Upper lobe of left lung (tissue), 6 donors: ENCODE measurements at regions not wholly inside any gene's neighbourhood (a gene's known extent, or its start where the extent isn't known, plus 50 kb on each side); places are given as distances from the start of the nearest gene placed in this dataset.
A peak's percentile ranks its signal among the peaks of the same experiment; 100 is the strongest.

Source experiments
- ATAC-seq, 2 donors: fragments of 200-7000 bp; cut with Tn5 transposase; one replicate each; pipeline ENCODE4 v1.9.1; 2022; ENCODE audit warnings: mild to moderate bottlenecking in 2 of 2, moderate library complexity in 2 of 2; ENCODE audit not compliant: low FRiP score in 2 of 2
- DNase-seq, 2 donors: peaks; one replicate each; pipeline ENCODE4 v3.0.0-alpha.2; 2019 to 2020
- H3K27ac ChIP-seq, 4 donors: fragments of 200-600 bp; sonication (generic); one replicate each; pipeline ENCODE4 v1.5.1; 2016 to 2019
- H3K27me3 ChIP-seq, 4 donors: fragments of 200-600 bp; sonication (generic); one replicate each; pipeline ENCODE4 v1.5.1; 2017 to 2019
- H3K36me3 ChIP-seq, 4 donors: fragments of 200-600 bp; sonication (generic); one replicate each; pipeline ENCODE4 v1.5.1; 2016 to 2019
- H3K4me1 ChIP-seq, 4 donors: fragments of 200-600 bp; sonication (generic); one replicate each; pipeline ENCODE4 v1.5.1; 2018 to 2019
- H3K4me3 ChIP-seq, 4 donors: fragments of 200-600 bp; sonication (generic); one replicate each; pipeline ENCODE4 v1.5.1; 2017 to 2019; ENCODE audit warnings: mild to moderate bottlenecking in 2 of 4, moderate library complexity in 1 of 4
- H3K9me3 ChIP-seq, 4 donors: fragments of 200-600 bp; sonication (generic); one replicate each; pipeline ENCODE4 v1.5.1; 2018 to 2019
- CTCF ChIP-seq, 6 experiments: fragments of 450-650 bp in 4 of 6; fragments of 200-600 bp in 2 of 6; sonication (generic) in 2 of 6; IDR thresholded peaks; one replicate each; pipeline ENCODE4 v1.5.1; 2016 to 2019; ENCODE audit warnings: antibody characterized with exemption in 6 of 6
- EP300 ChIP-seq, 4 donors: sonication (generic); formaldehyde crosslinking; IDR thresholded peaks; one replicate each; pipeline ENCODE4 v1.5.1; 2017; ENCODE audit warnings: antibody characterized with exemption in 4 of 4, control low read depth in 2 of 4
- POLR2A ChIP-seq, 4 donors: fragments of 450-650 bp; IDR thresholded peaks; one replicate each; pipeline ENCODE4 v1.5.1; 2016 to 2017; ENCODE audit warnings: antibody characterized with exemption in 4 of 4, mild to moderate bottlenecking in 2 of 4
- POLR2AphosphoS5 ChIP-seq, 2 donors: sonication (generic); formaldehyde crosslinking; IDR thresholded peaks; one replicate each; pipeline ENCODE4 v1.5.1; 2017; ENCODE audit warnings: antibody characterized with exemption in 2 of 2
- WGBS, 2 donors: methylation state at CpG; one replicate each; pipeline ENCODE4 v1.1.5; 2017 to 2018; 5-methylcytosine and 5-hydroxymethylcytosine counted together
- donor health status: DM: no; HTN: no; CAD: no; lungs with moderate emphysema.
- donor health status: DM: no; HTN: yes; CAD: no; lungs with severe emphysema.

- TF ChIP-seq CTCF (IDR thresholded peaks at IDR 0.05) (no peak), EP300 (IDR thresholded peaks at IDR 0.05) (no peak), POLR2AphosphoS5 (IDR thresholded peaks at IDR 0.05) (no peak), POLR2A (IDR thresholded peaks at IDR 0.05) (no peak)
- Histone ChIP-seq H3K36me3 (no peaks in the 10 kb centered on the region), H3K4me1 (peaks cover 0 to 12% (median 5%) of the 10 kb centered on the region in 4 donors), H3K27me3 (no peaks in the 10 kb centered on the region), H3K27ac (no peak overlapping the region), H3K4me3 (no peak overlapping the region), H3K9me3 (no peaks in the 10 kb centered on the region)
- WGBS, 2 donors: 65 to 72% methylated on average over 2 of the region's 2 CpGs
- DNase-seq: no peak
- no peak for ATAC-seq
Observed at GRCh38 chr6:105803442-105803841, 282.7 kb upstream of the PRDM1 start.

DNA sequence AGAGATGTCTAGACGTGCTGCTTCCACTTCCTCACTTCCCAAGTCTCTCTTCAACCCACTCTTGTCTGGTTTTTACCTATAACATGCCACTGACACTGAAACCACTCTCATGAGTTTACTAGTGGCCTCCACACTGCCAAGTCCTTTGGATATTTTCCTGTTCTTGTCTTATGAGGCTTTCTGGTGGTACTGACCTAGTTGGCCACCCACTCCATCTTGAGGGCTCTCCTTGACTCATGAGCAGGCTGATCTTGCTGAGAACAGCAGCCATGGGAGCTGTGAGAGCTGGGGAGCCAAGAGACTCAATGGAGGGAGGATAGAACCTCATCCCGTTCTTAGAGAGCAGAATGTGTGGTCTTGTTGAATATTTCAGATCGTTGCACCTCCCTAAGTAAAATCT, 283.4 kb upstream of the PRDM1 start:
- ATAC-seq (no peak), DNase-seq (no peak)
- no peak overlapping the region for H3K27ac ChIP-seq

DNA sequence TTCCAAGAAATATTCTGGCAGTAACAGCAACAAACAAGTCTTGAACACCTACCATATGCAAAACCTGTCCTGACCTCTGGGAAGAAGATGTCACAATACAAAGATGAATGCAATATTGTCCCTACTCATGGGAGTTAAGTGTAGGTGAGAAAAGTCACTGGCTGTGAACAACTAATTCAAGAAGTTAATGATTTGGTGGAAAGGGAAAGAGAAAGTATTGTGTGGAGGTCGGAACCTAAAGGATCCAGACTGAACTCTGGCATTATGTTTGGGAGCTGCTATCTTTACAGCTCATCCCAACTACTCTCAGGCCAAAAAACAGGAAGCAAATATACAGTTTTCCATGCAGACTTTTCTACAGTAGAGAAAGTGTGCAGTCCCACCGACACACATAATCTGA, 285.3 kb upstream of the PRDM1 start:
- no peak for ATAC-seq
- WGBS, 2 donors: 70 to 80% methylated on average over 2 of the region's 2 CpGs

More for the DNA sequence above, 283.4 kb upstream of the PRDM1 start:
- Histone ChIP-seq H3K4me1 (peaks cover 1 to 13% (median 10%) of the 10 kb centered on the region in 4 donors), H3K9me3 (no peaks in the 10 kb centered on the region), H3K36me3 (no peaks in the 10 kb centered on the region), H3K27me3 (no peaks in the 10 kb centered on the region), H3K4me3 (no peak overlapping the region)
- no peak for TF ChIP-seq EP300 (IDR thresholded peaks at IDR 0.05)
- no peak for TF ChIP-seq POLR2AphosphoS5 (IDR thresholded peaks at IDR 0.05)
- no peak for TF ChIP-seq CTCF (IDR thresholded peaks at IDR 0.05)
- no peak for TF ChIP-seq POLR2A (IDR thresholded peaks at IDR 0.05)
- 84 to 85% methylated on average over 3 of the region's 3 CpGs for WGBS, 2 donors

DNA sequence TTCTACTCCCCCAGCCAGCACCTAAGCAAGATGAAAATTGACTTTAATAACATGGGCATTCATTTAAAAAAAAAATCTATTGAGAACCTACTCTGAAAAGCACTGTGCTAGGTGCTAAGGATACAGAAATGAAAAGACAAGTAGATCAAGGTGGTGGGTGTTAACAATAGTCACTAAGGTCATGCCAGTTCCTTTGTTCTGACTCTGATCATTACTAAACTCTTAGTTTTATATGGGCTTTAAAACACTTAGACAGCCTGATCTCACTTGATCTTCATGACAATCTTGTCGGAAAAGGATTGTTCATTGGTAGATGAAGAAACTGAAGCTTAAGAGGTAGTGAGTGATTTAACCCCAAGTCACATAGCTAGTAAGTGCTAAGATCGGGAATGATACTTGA, 285.7 kb upstream of the PRDM1 start:
- no peak overlapping the region for H3K27ac ChIP-seq
- H3K9me3 ChIP-seq: no peaks in the 10 kb centered on the region
- DNase-seq (no peak), ATAC-seq (no peak)
- H3K36me3 ChIP-seq: no peaks in the 10 kb centered on the region
- whole genome bisulfite sequencing, 2 donors: 97 to 98% methylated on average over 2 of the region's 2 CpGs
- TF ChIP-seq POLR2AphosphoS5 (IDR thresholded peaks at IDR 0.05) (no peak), CTCF (IDR thresholded peaks at IDR 0.05) (no peak), POLR2A (IDR thresholded peaks at IDR 0.05) (no peak), EP300 (IDR thresholded peaks at IDR 0.05) (no peak)
- peaks cover 6 to 19% (median 12%) of the 10 kb centered on the region in 4 donors for H3K4me1 ChIP-seq
- H3K27me3 ChIP-seq: no peaks in the 10 kb centered on the region
- no peak overlapping the region for H3K4me3 ChIP-seq

More for the DNA sequence above, 285.3 kb upstream of the PRDM1 start:
- Histone ChIP-seq H3K27me3 (no peaks in the 10 kb centered on the region), H3K27ac (no peak overlapping the region), H3K9me3 (no peaks in the 10 kb centered on the region), H3K4me1 (peaks cover 6 to 19% (median 12%) of the 10 kb centered on the region in 4 donors), H3K36me3 (no peaks in the 10 kb centered on the region), H3K4me3 (no peak overlapping the region)
- no peak for DNase-seq
- TF ChIP-seq POLR2A (IDR thresholded peaks at IDR 0.05): no peak
- no peak for TF ChIP-seq EP300 (IDR thresholded peaks at IDR 0.05)
- no peak for TF ChIP-seq POLR2AphosphoS5 (IDR thresholded peaks at IDR 0.05)
- no peak for TF ChIP-seq CTCF (IDR thresholded peaks at IDR 0.05)

GRCh38 chr6:105799056-105799455, 287.1 kb upstream of the PRDM1 start:
- no peaks in the 10 kb centered on the region for H3K9me3 ChIP-seq
- no peaks in the 10 kb centered on the region for H3K27me3 ChIP-seq
- no peak for DNase-seq
- 27 to 28% methylated on average over 2 of the region's 2 CpGs for WGBS, 2 donors
- no peak for TF ChIP-seq POLR2A (IDR thresholded peaks at IDR 0.05)
- no peak for TF ChIP-seq POLR2AphosphoS5 (IDR thresholded peaks at IDR 0.05)
- TF ChIP-seq CTCF (IDR thresholded peaks at IDR 0.05): no peak
- H3K36me3 ChIP-seq: no peaks in the 10 kb centered on the region
- H3K4me1 ChIP-seq: peaks cover 7 to 25% (median 15%) of the 10 kb centered on the region in 4 donors
- H3K4me3 ChIP-seq: no peak overlapping the region
- H3K27ac ChIP-seq: peak overlapping the region in 1 of 4 donors; percentile 23
- ATAC-seq: peak in 1 of 2 donors; percentile 39
